ENCODE measurements at regions not wholly inside any gene's neighbourhood (a gene's known extent, or its start where the extent isn't known, plus 50 kb on each side); places are given as distances from the start of the nearest gene placed in this dataset.

- TF ChIP-seq, protein P1, sequence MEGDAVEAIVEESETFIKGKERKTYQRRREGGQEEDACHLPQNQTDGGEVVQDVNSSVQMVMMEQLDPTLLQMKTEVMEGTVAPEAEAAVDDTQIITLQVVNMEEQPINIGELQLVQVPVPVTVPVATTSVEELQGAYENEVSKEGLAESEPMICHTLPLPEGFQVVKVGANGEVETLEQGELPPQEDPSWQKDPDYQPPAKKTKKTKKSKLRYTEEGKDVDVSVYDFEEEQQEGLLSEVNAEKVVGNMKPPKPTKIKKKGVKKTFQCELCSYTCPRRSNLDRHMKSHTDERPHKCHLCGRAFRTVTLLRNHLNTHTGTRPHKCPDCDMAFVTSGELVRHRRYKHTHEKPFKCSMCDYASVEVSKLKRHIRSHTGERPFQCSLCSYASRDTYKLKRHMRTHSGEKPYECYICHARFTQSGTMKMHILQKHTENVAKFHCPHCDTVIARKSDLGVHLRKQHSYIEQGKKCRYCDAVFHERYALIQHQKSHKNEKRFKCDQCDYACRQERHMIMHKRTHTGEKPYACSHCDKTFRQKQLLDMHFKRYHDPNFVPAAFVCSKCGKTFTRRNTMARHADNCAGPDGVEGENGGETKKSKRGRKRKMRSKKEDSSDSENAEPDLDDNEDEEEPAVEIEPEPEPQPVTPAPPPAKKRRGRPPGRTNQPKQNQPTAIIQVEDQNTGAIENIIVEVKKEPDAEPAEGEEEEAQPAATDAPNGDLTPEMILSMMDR (IDR thresholded peaks at IDR 0.05): peak; percentile 77
- TF ChIP-seq ZFX (IDR thresholded peaks at IDR 0.05; ENCODE audit: borderline replicate concordance): no peak
Observed at GRCh38 chr14:106286697-106287290, 760.4 kb downstream of the TMEM121 start.

All from 22Rv1 (cell line).